ENCODE measurements at regions not wholly inside any gene's neighbourhood (a gene's known extent, or its start where the extent isn't known, plus 50 kb on each side); places are given as distances from the start of the nearest gene placed in this dataset.

- no peak for DNase-seq (ENCODE audit: insufficient read length, low spot score)
- FAIRE-seq: no peak
- TF ChIP-seq CTCF (IDR thresholded peaks at IDR 0.05; ENCODE audit: insufficient read depth, missing control alignments): no peak
Measured at GRCh38 chr4:132592340-132592739, 556.8 kb upstream of the PCDH10 start.

GRCh38 chr4:132592850-132593249 is 556.2 kb upstream of the PCDH10 start:
- TF ChIP-seq CTCF (IDR thresholded peaks at IDR 0.05; ENCODE audit: insufficient read depth, missing control alignments): no peak
- DNase-seq (ENCODE audit: insufficient read length, low spot score): no peak
- FAIRE-seq: no peak

- no peak for FAIRE-seq
- no peak for DNase-seq (ENCODE audit: insufficient read length, low spot score)
- no peak for TF ChIP-seq CTCF (IDR thresholded peaks at IDR 0.05; ENCODE audit: insufficient read depth, missing control alignments)
Measured at GRCh38 chr4:132593717-132594400, 555.2 kb upstream of the PCDH10 start.

GRCh38 chr4:132596186-132596585 is 552.9 kb upstream of the PCDH10 start:
- no peak for FAIRE-seq
- DNase-seq (ENCODE audit: insufficient read length, low spot score): no peak

GRCh38 chr4:132605551-132605950 is 543.5 kb upstream of the PCDH10 start:
- DNase-seq (ENCODE audit: insufficient read length, low spot score) (no peak), FAIRE-seq (peak; percentile 74)
- no peak for TF ChIP-seq CTCF (IDR thresholded peaks at IDR 0.05; ENCODE audit: insufficient read depth, missing control alignments)

More at GRCh38 chr4:132596186-132596585, 552.9 kb upstream of the PCDH10 start:
- no peak for TF ChIP-seq CTCF (IDR thresholded peaks at IDR 0.05; ENCODE audit: insufficient read depth, missing control alignments)

- FAIRE-seq (no peak), DNase-seq (ENCODE audit: insufficient read length, low spot score) (no peak)
- TF ChIP-seq CTCF (IDR thresholded peaks at IDR 0.05; ENCODE audit: insufficient read depth, missing control alignments): peak; percentile 33
Measured at GRCh38 chr4:132614682-132615081, 534.4 kb upstream of the PCDH10 start.

DNA sequence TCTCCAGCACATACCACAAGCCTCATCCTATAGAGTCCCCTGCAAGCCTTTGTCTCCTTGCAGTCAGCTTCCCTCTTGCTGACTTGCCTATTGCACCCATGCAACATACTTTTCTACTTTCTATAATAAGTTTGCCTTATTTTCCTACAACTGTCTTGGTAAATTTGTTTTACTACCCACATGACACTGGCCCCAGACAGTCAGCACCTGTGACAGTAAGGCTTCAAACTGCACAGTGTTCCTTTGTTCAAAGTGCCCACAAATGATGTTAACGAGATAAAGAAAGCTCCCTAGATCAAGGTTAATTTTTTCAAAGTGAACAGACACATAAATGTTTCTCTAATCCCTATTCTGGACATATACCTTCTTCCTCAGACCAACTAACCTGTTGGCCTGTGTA is 529.1 kb upstream of the PCDH10 start:
- DNase-seq (ENCODE audit: insufficient read length, low spot score): no peak
- no peak for FAIRE-seq
- no peak for TF ChIP-seq CTCF (IDR thresholded peaks at IDR 0.05; ENCODE audit: insufficient read depth, missing control alignments)
